ENCODE measurements at regions not wholly inside any gene's neighbourhood (a gene's known extent, or its start where the extent isn't known, plus 50 kb on each side); places are given as distances from the start of the nearest gene placed in this dataset.
"Not testable (repeated sequence)": the region's sequence is repeated elsewhere in the genome, so short reads cannot be mapped to it uniquely, and the experiment has no call there.

GRCh38 chr10:14429043-14429700 lies 98.4 kb upstream of the FRMD4A start:
- FAIRE-seq, result no peak
- DNase-seq (ENCODE audit: low spot score in 2 of 2), result no peak

- no peak for DNase-seq (ENCODE audit: low spot score in 2 of 2)
- FAIRE-seq, result no peak
Observed at GRCh38 chr10:14425034-14425433, 94.3 kb upstream of the FRMD4A start.

- FAIRE-seq (no peak), DNase-seq (ENCODE audit: low spot score in 2 of 2) (no peak)
Observed at GRCh38 chr10:14423111-14423744, 92.5 kb upstream of the FRMD4A start.

- no peak for DNase-seq (ENCODE audit: low spot score in 2 of 2)
- FAIRE-seq, result no peak
Observed at GRCh38 chr10:14422431-14422830, 91.7 kb upstream of the FRMD4A start.

GRCh38 chr10:14421941-14422340 lies 91.2 kb upstream of the FRMD4A start:
- DNase-seq (ENCODE audit: low spot score in 2 of 2), result no peak

GRCh38 chr10:14417336-14417735 lies 86.6 kb upstream of the FRMD4A start:
- FAIRE-seq, result not testable (repeated sequence)

More at GRCh38 chr10:14421941-14422340, 91.2 kb upstream of the FRMD4A start:
- FAIRE-seq, result no peak

GRCh38 chr10:14416308-14416700 lies 85.6 kb upstream of the FRMD4A start:
- FAIRE-seq, result no peak
- DNase-seq (ENCODE audit: low spot score in 2 of 2), result no peak

More at GRCh38 chr10:14417336-14417735, 86.6 kb upstream of the FRMD4A start:
- DNase-seq (ENCODE audit: low spot score in 2 of 2), result not testable (repeated sequence)

- DNase-seq (ENCODE audit: low spot score in 2 of 2), result no peak
- FAIRE-seq, result no peak
Observed at GRCh38 chr10:14415676-14416307, 85.1 kb upstream of the FRMD4A start.

- DNase-seq (ENCODE audit: low spot score in 2 of 2) (no peak), FAIRE-seq (no peak)
Observed at GRCh38 chr10:14414901-14415300, 84.2 kb upstream of the FRMD4A start.

GRCh38 chr10:14413523-14413922 lies 82.8 kb upstream of the FRMD4A start:
- DNase-seq (ENCODE audit: low spot score in 2 of 2) (no peak), FAIRE-seq (no peak)

- FAIRE-seq (peak; percentile 36), DNase-seq (ENCODE audit: low spot score in 2 of 2) (no peak)
Observed at GRCh38 chr10:14412624-14413023, 81.9 kb upstream of the FRMD4A start.

- DNase-seq (ENCODE audit: low spot score in 2 of 2) (no peak), FAIRE-seq (no peak)
Observed at GRCh38 chr10:14409856-14410458, 79.2 kb upstream of the FRMD4A start.

GRCh38 chr10:14409247-14409646 lies 78.5 kb upstream of the FRMD4A start:
- FAIRE-seq (no peak), DNase-seq (ENCODE audit: low spot score in 2 of 2) (no peak)

GRCh38 chr10:14408139-14408538 lies 77.4 kb upstream of the FRMD4A start:
- FAIRE-seq, result no peak
- no peak for DNase-seq (ENCODE audit: low spot score in 2 of 2)

GRCh38 chr10:14407567-14407966 lies 76.8 kb upstream of the FRMD4A start:
- no peak for FAIRE-seq
- no peak for DNase-seq (ENCODE audit: low spot score in 2 of 2)

- no peak for FAIRE-seq
Observed at GRCh38 chr10:14405076-14406065, 74.6 kb upstream of the FRMD4A start.

GRCh38 chr10:14403881-14404623 lies 73.3 kb upstream of the FRMD4A start:
- DNase-seq (ENCODE audit: low spot score in 2 of 2) (no peak), FAIRE-seq (no peak)

More at GRCh38 chr10:14405076-14406065, 74.6 kb upstream of the FRMD4A start:
- no peak for DNase-seq (ENCODE audit: low spot score in 2 of 2)

- no peak for DNase-seq (ENCODE audit: low spot score in 2 of 2)
- no peak for FAIRE-seq
Observed at GRCh38 chr10:14403359-14403758, 72.6 kb upstream of the FRMD4A start.

GRCh38 chr10:14399641-14400040 lies 68.9 kb upstream of the FRMD4A start:
- DNase-seq (ENCODE audit: low spot score in 2 of 2), result no peak
- no peak for FAIRE-seq
